HAP-1 (cell line): ENCODE measurements at regions not wholly inside any gene's neighbourhood (a gene's known extent, or its start where the extent isn't known, plus 50 kb on each side); places are given as distances from the start of the nearest gene placed in this dataset.

Experiments
- DNase-seq, 2 experiments: peaks; one replicate each; pipeline ENCODE4 v3.0.0-alpha.2; 2016 to 2020; ENCODE audit warnings: low spot score in 2 of 2
- H3K27me3 ChIP-seq: fragments of 250-450 bp; sonication (Bioruptor Pico); 2 replicates; pipeline ENCODE4 v1.5.1; 2020; ENCODE audit warnings: low read depth, mild to moderate bottlenecking, moderate library complexity
- H3K36me3 ChIP-seq: fragments of 250-450 bp; sonication (Bioruptor Pico); replicated peaks from 2 replicates; pipeline ENCODE4 v1.5.1; 2020; ENCODE audit warnings: mild to moderate bottlenecking
- H3K4me1 ChIP-seq: fragments of 250-450 bp; sonication (Bioruptor Pico); 2 replicates; pipeline ENCODE4 v1.5.1; 2020; ENCODE audit warnings: mild to moderate bottlenecking
- H3K4me3 ChIP-seq: fragments of 250-450 bp; sonication (Bioruptor Pico); 2 replicates; pipeline ENCODE4 v1.5.1; 2020; ENCODE audit warnings: mild to moderate bottlenecking, moderate library complexity
- H3K9me3 ChIP-seq: fragments of 250-450 bp; sonication (Bioruptor Pico); 2 replicates; pipeline ENCODE4 v1.5.1; 2020; ENCODE audit warnings: mild to moderate bottlenecking, moderate library complexity
- in situ Hi-C: fragments of 300-500 bp; cut with MboI; formaldehyde crosslinking; loops from 3 replicates; pipeline ENCODE4 v1.14.3; 2020; ENCODE audit warnings: low sequenced_read_pairs, inconsistent platforms, mixed read lengths

- no peaks in the 10 kb centered on the region for H3K36me3 ChIP-seq
- peaks cover 30% of the 10 kb centered on the region for H3K4me1 ChIP-seq
- in situ Hi-C loops = loop anchor here (25.0 kb wide), 1 partner anchor 341 kb away; no protein-coding TSS in a partner anchor
- DNase-seq = no peak
- H3K27me3 ChIP-seq = no peaks in the 10 kb centered on the region
- H3K4me3 ChIP-seq = no peak overlapping the region
- H3K9me3 ChIP-seq = no peaks in the 10 kb centered on the region
Observed at GRCh38 chr13:99027661-99028425, 50.0 kb upstream of the DOCK9 start.

DNA sequence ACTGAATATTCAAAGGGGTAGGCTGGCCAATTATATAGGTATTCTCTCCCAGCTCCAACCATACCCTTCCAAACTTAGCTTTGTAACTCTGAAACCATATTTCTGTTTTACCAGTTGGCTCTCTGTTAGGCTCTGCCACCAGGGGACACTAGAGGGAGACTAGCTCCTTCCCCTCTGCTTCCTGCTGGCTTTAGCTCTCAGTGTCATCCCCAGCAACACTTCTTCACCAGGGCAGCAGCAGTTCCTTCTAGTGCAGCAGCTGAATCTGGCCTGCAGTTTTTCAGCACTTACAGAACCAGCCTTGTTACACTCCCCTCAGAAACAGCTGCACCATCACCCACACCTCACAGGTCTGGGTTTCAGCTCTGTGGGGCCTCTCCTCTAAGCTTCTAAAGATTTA is 51.0 kb upstream of the DOCK9 start:
- in situ Hi-C loops = loop anchor here (25.0 kb wide), 1 partner anchor 342 kb away; no protein-coding TSS in a partner anchor
- no peaks in the 10 kb centered on the region for H3K36me3 ChIP-seq
- no peaks in the 10 kb centered on the region for H3K9me3 ChIP-seq
- H3K27me3 ChIP-seq = no peaks in the 10 kb centered on the region
- no peak overlapping the region for H3K4me3 ChIP-seq
- DNase-seq = no peak
- H3K4me1 ChIP-seq = peaks cover 25% of the 10 kb centered on the region

- H3K9me3 ChIP-seq = no peaks in the 10 kb centered on the region
Observed at GRCh38 chr13:99029576-99029975, 51.7 kb upstream of the DOCK9 start.

DNA sequence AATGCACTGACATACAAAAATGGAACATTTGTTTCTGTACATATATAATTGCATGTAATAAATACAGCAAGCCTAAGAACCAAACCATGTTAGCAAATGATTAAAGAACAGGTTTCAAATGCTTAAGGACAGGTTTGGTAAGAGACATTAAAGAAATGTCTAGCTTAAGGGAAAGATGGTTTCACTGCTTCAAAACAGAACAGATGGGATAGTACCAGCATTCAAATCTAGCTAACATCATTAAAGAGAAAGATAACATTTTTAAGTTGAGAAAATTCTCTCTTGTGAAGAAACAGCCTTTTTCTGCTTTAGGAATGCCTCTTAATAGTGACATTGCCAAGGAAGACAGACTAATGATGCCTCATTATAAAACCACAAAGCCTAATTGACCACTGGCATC is 52.5 kb upstream of the DOCK9 start:
- Histone ChIP-seq H3K27me3 (no peaks in the 10 kb centered on the region), H3K4me3 (no peak overlapping the region), H3K4me1 (peaks cover 19% of the 10 kb centered on the region), H3K9me3 (no peaks in the 10 kb centered on the region), H3K36me3 (no peaks in the 10 kb centered on the region)
- in situ Hi-C loops = loop anchor here (25.0 kb wide), 1 partner anchor 343 kb away; no protein-coding TSS in a partner anchor
- no peak for DNase-seq

More at GRCh38 chr13:99029576-99029975, 51.7 kb upstream of the DOCK9 start:
- H3K36me3 ChIP-seq = no peaks in the 10 kb centered on the region
- H3K4me3 ChIP-seq = no peak overlapping the region
- DNase-seq = no peak
- in situ Hi-C loops = loop anchor here (25.0 kb wide), 1 partner anchor 342 kb away; no protein-coding TSS in a partner anchor
- H3K27me3 ChIP-seq = no peaks in the 10 kb centered on the region
- peaks cover 24% of the 10 kb centered on the region for H3K4me1 ChIP-seq

- DNase-seq = no peak
- Histone ChIP-seq H3K4me1 (peaks cover 12% of the 10 kb centered on the region), H3K4me3 (no peak overlapping the region), H3K27me3 (no peaks in the 10 kb centered on the region), H3K36me3 (no peaks in the 10 kb centered on the region), H3K9me3 (no peaks in the 10 kb centered on the region)
- in situ Hi-C loops = loop anchor here (25.0 kb wide), 1 partner anchor 345 kb away; no protein-coding TSS in a partner anchor
Observed at GRCh38 chr13:99031832-99032231, 54.0 kb upstream of the DOCK9 start.

DNA sequence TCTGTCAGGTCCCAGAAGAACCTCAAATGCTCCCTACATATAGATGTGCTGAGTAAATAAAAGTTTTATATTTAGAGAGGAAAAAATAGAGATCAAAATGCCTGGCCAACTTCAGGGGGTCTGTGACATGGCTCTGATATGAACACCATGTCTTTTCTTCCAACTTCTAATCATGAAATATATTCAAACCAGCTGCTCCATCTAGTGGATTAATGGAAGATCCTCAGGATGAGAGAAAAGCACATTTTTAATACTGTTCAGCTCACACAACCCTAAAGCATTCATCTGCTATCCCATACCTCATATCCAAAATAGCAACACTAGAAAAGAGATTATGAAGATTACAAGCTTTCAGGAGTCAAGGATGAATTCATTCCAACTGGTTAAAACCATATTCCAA is 56.0 kb upstream of the DOCK9 start:
- Histone ChIP-seq H3K27me3 (no peaks in the 10 kb centered on the region), H3K9me3 (no peaks in the 10 kb centered on the region), H3K36me3 (no peaks in the 10 kb centered on the region), H3K4me1 (peaks cover 12% of the 10 kb centered on the region), H3K4me3 (no peak overlapping the region)
- in situ Hi-C loops = loop anchor here (25.0 kb wide), 1 partner anchor 347 kb away; no protein-coding TSS in a partner anchor
- peak in 1 of 2 experiments; percentile 69 for DNase-seq

- H3K9me3 ChIP-seq = no peaks in the 10 kb centered on the region
- no peaks in the 10 kb centered on the region for H3K36me3 ChIP-seq
- H3K4me3 ChIP-seq = no peak overlapping the region
- H3K27me3 ChIP-seq = no peaks in the 10 kb centered on the region
- no peak for DNase-seq
- H3K4me1 ChIP-seq = peaks cover 12% of the 10 kb centered on the region
- in situ Hi-C loops = loop anchor here (25.0 kb wide), 1 partner anchor 347 kb away; no protein-coding TSS in a partner anchor
Observed at GRCh38 chr13:99034333-99035085, 56.6 kb upstream of the DOCK9 start.

DNA sequence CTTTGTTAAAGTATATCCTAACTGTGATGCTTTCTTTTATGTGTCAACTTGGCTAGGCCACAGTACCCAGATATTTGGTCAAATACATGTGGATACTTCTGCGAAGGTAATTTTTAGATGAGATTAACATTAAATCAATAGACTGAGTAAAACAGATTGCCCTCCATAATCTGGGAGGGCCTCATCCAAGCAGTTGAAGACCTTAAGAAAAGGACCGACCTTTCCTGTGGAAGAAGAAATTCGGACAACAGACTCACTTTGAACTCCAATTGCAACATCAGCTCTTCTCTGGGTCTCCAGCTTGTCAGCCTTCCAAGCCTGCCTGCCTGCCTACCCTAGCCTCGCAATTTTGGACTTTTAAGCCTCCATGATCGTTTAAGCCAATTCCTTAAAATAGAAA is 57.9 kb upstream of the DOCK9 start:
- Histone ChIP-seq H3K9me3 (no peaks in the 10 kb centered on the region), H3K4me3 (no peak overlapping the region), H3K4me1 (peaks cover 7% of the 10 kb centered on the region), H3K36me3 (no peaks in the 10 kb centered on the region), H3K27me3 (no peaks in the 10 kb centered on the region)
- in situ Hi-C loops = loop anchor here (25.0 kb wide), 1 partner anchor 348 kb away; no protein-coding TSS in a partner anchor
- DNase-seq = no peak

DNA sequence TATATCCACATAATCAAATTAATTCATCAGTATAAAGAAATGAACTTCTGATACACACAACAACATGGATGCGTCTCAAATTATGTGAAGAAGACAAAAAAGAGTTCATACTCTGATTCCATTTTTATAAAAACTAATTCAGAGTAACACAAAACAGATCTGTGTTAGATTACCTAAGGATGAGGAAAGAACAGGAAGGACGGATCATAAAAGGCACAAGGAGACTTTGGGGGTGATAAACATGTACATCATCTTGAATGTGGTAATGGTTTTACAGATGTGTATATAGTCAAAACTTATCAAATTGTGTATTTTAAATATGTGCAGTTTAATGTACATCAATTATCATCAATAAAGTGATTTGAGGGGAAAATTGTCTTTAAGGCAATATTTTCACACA is 59.9 kb upstream of the DOCK9 start:
- Histone ChIP-seq H3K4me3 (no peak overlapping the region), H3K9me3 (no peaks in the 10 kb centered on the region), H3K36me3 (no peaks in the 10 kb centered on the region), H3K4me1 (no peaks in the 10 kb centered on the region; the same call in 1 of the 2 replicates), H3K27me3 (no peaks in the 10 kb centered on the region)
- no peak for DNase-seq
- in situ Hi-C loops = loop anchor here (25.0 kb wide), 1 partner anchor 350 kb away; no protein-coding TSS in a partner anchor

GRCh38 chr13:99039718-99040280 is 61.9 kb upstream of the DOCK9 start:
- H3K36me3 ChIP-seq = no peaks in the 10 kb centered on the region
- H3K4me1 ChIP-seq = peaks cover 16% of the 10 kb centered on the region
- H3K27me3 ChIP-seq = no peaks in the 10 kb centered on the region
- H3K4me3 ChIP-seq = no peak overlapping the region
- in situ Hi-C loops = loop anchor here (25.0 kb wide), 1 partner anchor 352 kb away; no protein-coding TSS in a partner anchor
- no peaks in the 10 kb centered on the region for H3K9me3 ChIP-seq
- no peak for DNase-seq

GRCh38 chr13:99040536-99041131 is 62.8 kb upstream of the DOCK9 start:
- DNase-seq = no peak
- peaks cover 16% of the 10 kb centered on the region for H3K4me1 ChIP-seq
- no peaks in the 10 kb centered on the region for H3K36me3 ChIP-seq
- H3K4me3 ChIP-seq = no peak overlapping the region
- no peaks in the 10 kb centered on the region for H3K9me3 ChIP-seq
- in situ Hi-C loops = loop anchor here (25.0 kb wide), 1 partner anchor 353 kb away; no protein-coding TSS in a partner anchor
- no peaks in the 10 kb centered on the region for H3K27me3 ChIP-seq

GRCh38 chr13:99041337-99041736 is 63.5 kb upstream of the DOCK9 start:
- in situ Hi-C loops = loop anchor here (25.0 kb wide), 1 partner anchor 354 kb away; no protein-coding TSS in a partner anchor
- DNase-seq = no peak
- no peak overlapping the region for H3K4me3 ChIP-seq
- H3K36me3 ChIP-seq = no peaks in the 10 kb centered on the region
- no peaks in the 10 kb centered on the region for H3K9me3 ChIP-seq
- no peaks in the 10 kb centered on the region for H3K27me3 ChIP-seq
- peaks cover 16% of the 10 kb centered on the region for H3K4me1 ChIP-seq

GRCh38 chr13:99041788-99042187 is 63.9 kb upstream of the DOCK9 start:
- Histone ChIP-seq H3K27me3 (no peaks in the 10 kb centered on the region), H3K9me3 (no peaks in the 10 kb centered on the region), H3K36me3 (no peaks in the 10 kb centered on the region), H3K4me1 (peaks cover 16% of the 10 kb centered on the region), H3K4me3 (no peak overlapping the region)
- in situ Hi-C loops = loop anchor here (25.0 kb wide), 1 partner anchor 354 kb away; no protein-coding TSS in a partner anchor
- no peak for DNase-seq
